ENCODE measurements at regions not wholly inside any gene's neighbourhood (a gene's known extent, or its start where the extent isn't known, plus 50 kb on each side); places are given as distances from the start of the nearest gene placed in this dataset.
"Not testable (repeated sequence)": the region's sequence is repeated elsewhere in the genome, so short reads cannot be mapped to it uniquely, and the experiment has no call there.

- DNase-seq (ENCODE audit: low read depth in 2 of 2) = no peak
Measured at GRCh38 chrX:150052226-150052625, 113.9 kb upstream of the EOLA2 start.

- no peak for DNase-seq (ENCODE audit: low read depth in 2 of 2)
Measured at GRCh38 chrX:150058728-150059127, 120.4 kb upstream of the EOLA2 start.

GRCh38 chrX:150060406-150060805, 122.1 kb upstream of the EOLA2 start:
- DNase-seq (ENCODE audit: low read depth in 2 of 2) = no peak

- DNase-seq (ENCODE audit: low read depth in 2 of 2) = no peak
Measured at GRCh38 chrX:150062292-150063137, 124.2 kb upstream of the EOLA2 start.

GRCh38 chrX:150063138-150063518, 124.8 kb upstream of the EOLA2 start:
- DNase-seq (ENCODE audit: low read depth in 2 of 2) = no peak

GRCh38 chrX:150063674-150064073, 125.4 kb upstream of the EOLA2 start:
- no peak for DNase-seq (ENCODE audit: low read depth in 2 of 2)

- DNase-seq (ENCODE audit: low read depth in 2 of 2) = no peak
Measured at GRCh38 chrX:150074175-150074574, 135.9 kb upstream of the EOLA2 start.

- DNase-seq (ENCODE audit: low read depth in 2 of 2) = no peak
Measured at GRCh38 chrX:150080497-150080896, 142.2 kb upstream of the EOLA2 start.

GRCh38 chrX:150081076-150081475, 142.8 kb upstream of the EOLA2 start:
- no peak for DNase-seq (ENCODE audit: low read depth in 2 of 2)

GRCh38 chrX:150084496-150085229, 146.4 kb upstream of the EOLA2 start:
- no peak for DNase-seq (ENCODE audit: low read depth in 2 of 2)

- no peak for DNase-seq (ENCODE audit: low read depth in 2 of 2)
Measured at GRCh38 chrX:150085881-150086280, 147.6 kb upstream of the EOLA2 start.

- no peak for DNase-seq (ENCODE audit: low read depth in 2 of 2)
Measured at GRCh38 chrX:150086371-150086770, 148.1 kb upstream of the EOLA2 start.

GRCh38 chrX:150087612-150088011, 149.3 kb upstream of the EOLA2 start:
- no peak for DNase-seq (ENCODE audit: low read depth in 2 of 2)

GRCh38 chrX:150088042-150088441, 149.8 kb upstream of the EOLA2 start:
- DNase-seq (ENCODE audit: low read depth in 2 of 2) = no peak

GRCh38 chrX:150088766-150089518, 150.7 kb upstream of the EOLA2 start:
- no peak for DNase-seq (ENCODE audit: low read depth in 2 of 2)

- DNase-seq (ENCODE audit: low read depth in 2 of 2) = not testable (repeated sequence)
Measured at GRCh38 chrX:150091300-150091699, 153.0 kb upstream of the EOLA2 start.

- DNase-seq (ENCODE audit: low read depth in 2 of 2) = no peak
Measured at GRCh38 chrX:150092549-150092948, 154.3 kb upstream of the EOLA2 start.

GRCh38 chrX:150094375-150094774, 156.1 kb upstream of the EOLA2 start:
- DNase-seq (ENCODE audit: low read depth in 2 of 2) = no peak

- no peak for DNase-seq (ENCODE audit: low read depth in 2 of 2)
Measured at GRCh38 chrX:150094996-150095395, 156.7 kb upstream of the EOLA2 start.

- no peak for DNase-seq (ENCODE audit: low read depth in 2 of 2)
Measured at GRCh38 chrX:150099316-150099715, 161.0 kb upstream of the EOLA2 start.

GRCh38 chrX:150100261-150100660, 162.0 kb upstream of the EOLA2 start:
- DNase-seq (ENCODE audit: low read depth in 2 of 2) = no peak

GRCh38 chrX:150118476-150118875, 180.2 kb upstream of the EOLA2 start:
- DNase-seq (ENCODE audit: low read depth in 2 of 2) = no peak
